HG03135 (cell line): ENCODE measurements at regions not wholly inside any gene's neighbourhood (a gene's known extent, or its start where the extent isn't known, plus 50 kb on each side); places are given as distances from the start of the nearest gene placed in this dataset.
"Not testable (repeated sequence)": the region's sequence is repeated elsewhere in the genome, so short reads cannot be mapped to it uniquely, and the experiment has no call there.

Experiments
- ATAC-seq: cut with Tn5 transposase; IDR thresholded peaks from one replicate; pipeline ENCODE4 v1.9.1; 2021; ENCODE audit warnings: mild to moderate bottlenecking, moderate library complexity; ENCODE audit not compliant: unreplicated experiment

GRCh38 chr4:4116901-4117300, 109.8 kb downstream of the OTOP1 start:
- not testable (repeated sequence) for ATAC-seq

GRCh38 chr4:4134368-4134767, 92.4 kb downstream of the OTOP1 start:
- not testable (repeated sequence) for ATAC-seq

- ATAC-seq = not testable (repeated sequence)
Measured at GRCh38 chr4:4136621-4137020, 90.1 kb downstream of the OTOP1 start.
